ENCODE measurements at regions not wholly inside any gene's neighbourhood (a gene's known extent, or its start where the extent isn't known, plus 50 kb on each side); places are given as distances from the start of the nearest gene placed in this dataset.

GRCh38 chr6:69580706-69581105 is 216.1 kb downstream of the LMBRD1 start:
- TF ChIP-seq POLR2AphosphoS5 (IDR thresholded peaks at IDR 0.05) (no peak), POLR2A (IDR thresholded peaks at IDR 0.05) (no peak), EP300 (IDR thresholded peaks at IDR 0.05) (no peak)
